WTC11 (cell line): ENCODE measurements at regions not wholly inside any gene's neighbourhood (a gene's known extent, or its start where the extent isn't known, plus 50 kb on each side); places are given as distances from the start of the nearest gene placed in this dataset.

Experiments
- ATAC-seq: fragments of 200-7000 bp; cut with Tn5 transposase; 2 replicates; pipeline ENCODE4 v1.10.0; 2021; ENCODE audit warnings: mild to moderate bottlenecking, moderate library complexity
- CTCF ChIA-PET: fragments of 300-600 bp; sonication (Branson Sonifier 250); formaldehyde crosslinking; loops from one replicate; lab custom pipeline; 2021; ENCODE audit warnings: antibody characterized with exemption; lab: Charles Lee
- POLR2A ChIA-PET: fragments of 350-600 bp; sonication (Branson Sonifier 250); formaldehyde crosslinking; loops from one replicate; lab custom pipeline; 2021; ENCODE audit warnings: antibody characterized with exemption; lab: Charles Lee
- DNase-seq: peaks from one replicate; pipeline ENCODE4 v3.0.0; 2021; ENCODE audit warnings: low spot score
- H3K27ac Mint-ChIP-seq: 2 replicates; pipeline ENCODE4 v1.8.0; 2021; ENCODE audit warnings: mixed read lengths
- H3K27me3 Mint-ChIP-seq: 2 replicates; pipeline ENCODE4 v1.8.0; 2021; ENCODE audit warnings: low read depth, mild to moderate bottlenecking, moderate library complexity, mixed read lengths
- H3K36me3 Mint-ChIP-seq: 2 replicates; pipeline ENCODE4 v1.8.0; 2021; ENCODE audit warnings: mixed read lengths
- H3K4me1 Mint-ChIP-seq: 2 replicates; pipeline ENCODE4 v1.8.0; 2022; ENCODE audit warnings: mixed read lengths
- H3K4me3 Mint-ChIP-seq: 2 replicates; pipeline ENCODE4 v1.8.0; 2021; ENCODE audit warnings: mild to moderate bottlenecking, moderate library complexity, mixed read lengths
- H3K9me3 Mint-ChIP-seq: 2 replicates; pipeline ENCODE4 v1.8.0; 2021; ENCODE audit warnings: mixed read lengths
- ATF2 ChIP-seq: sonication (generic); formaldehyde crosslinking; IDR thresholded peaks from 2 replicates; pipeline ENCODE4 v1.8.1; 2022; ENCODE audit warnings: low read depth, missing genetic modification reagents, borderline replicate concordance
- ERG ChIP-seq: fragments of 250-450 bp; sonication (Bioruptor Pico); IDR thresholded peaks from 2 replicates; pipeline ENCODE4 v1.8.0; 2021; ENCODE audit warnings: mild to moderate bottlenecking
- ETV6 ChIP-seq: sonication (generic); formaldehyde crosslinking; IDR thresholded peaks from 2 replicates; pipeline ENCODE4 v1.8.1; 2022; ENCODE audit warnings: mild to moderate bottlenecking, missing genetic modification reagents
- HMGA2 ChIP-seq: fragments of 250-450 bp; sonication (Bioruptor Pico); IDR thresholded peaks from 2 replicates; pipeline ENCODE4 v1.4.0; 2021; ENCODE audit warnings: mild to moderate bottlenecking, moderate library complexity
- JAZF1 ChIP-seq: fragments of 250-450 bp; sonication (Bioruptor Pico); IDR thresholded peaks from 2 replicates; pipeline ENCODE4 v1.9.0; 2021; ENCODE audit warnings: moderate library complexity, mild to moderate bottlenecking, inconsistent platforms
- JUN ChIP-seq: sonication (generic); formaldehyde crosslinking; IDR thresholded peaks from 2 replicates; pipeline ENCODE4 v1.8.0; 2023; ENCODE audit warnings: mild to moderate bottlenecking, missing genetic modification reagents
- MXD4 ChIP-seq: fragments of 250-450 bp; sonication (Bioruptor Pico); IDR thresholded peaks from 2 replicates; pipeline ENCODE4 v1.8.0; 2021; ENCODE audit warnings: mild to moderate bottlenecking, moderate library complexity, borderline replicate concordance
- NFYB ChIP-seq: sonication (generic); formaldehyde crosslinking; conservative IDR thresholded peaks from 2 replicates; pipeline ENCODE4 v1.8.0; 2022; ENCODE audit warnings: low read depth, missing genetic modification reagents
- NR2C2 ChIP-seq: sonication (generic); formaldehyde crosslinking; IDR thresholded peaks from 2 replicates; pipeline ENCODE4 v1.8.0; 2022; ENCODE audit warnings: mild to moderate bottlenecking, missing genetic modification reagents
- SMAD3 ChIP-seq: sonication (generic); formaldehyde crosslinking; IDR thresholded peaks from 2 replicates; pipeline ENCODE4 v1.8.0; 2022; ENCODE audit warnings: missing genetic modification reagents, mild to moderate bottlenecking, borderline replicate concordance
- SOX15 ChIP-seq: fragments of 250-450 bp; sonication (Bioruptor Pico); IDR thresholded peaks from 2 replicates; pipeline ENCODE4 v1.9.0; 2021; ENCODE audit warnings: mild to moderate bottlenecking
- TCF7 ChIP-seq: sonication (generic); formaldehyde crosslinking; IDR thresholded peaks from 2 replicates; pipeline ENCODE4 v1.8.0; 2022; ENCODE audit warnings: mild to moderate bottlenecking, low read depth, missing genetic modification reagents, moderate library complexity
- TEAD1 ChIP-seq: sonication (generic); formaldehyde crosslinking; IDR thresholded peaks from 2 replicates; pipeline ENCODE4 v1.8.0; 2022; ENCODE audit warnings: mild to moderate bottlenecking, missing genetic modification reagents
- ZBTB21 ChIP-seq: sonication (generic); formaldehyde crosslinking; IDR thresholded peaks from 2 replicates; pipeline ENCODE4 v1.8.1; 2023; ENCODE audit warnings: mild to moderate bottlenecking, missing genetic modification reagents, borderline replicate concordance
- ZNF219 ChIP-seq: sonication (generic); formaldehyde crosslinking; IDR thresholded peaks from 2 replicates; pipeline ENCODE4 v1.8.0; 2023; ENCODE audit warnings: missing genetic modification reagents, mild to moderate bottlenecking, borderline replicate concordance
- ZNF281 ChIP-seq: sonication (generic); formaldehyde crosslinking; IDR thresholded peaks from 2 replicates; pipeline ENCODE4 v1.8.0; 2023; ENCODE audit warnings: mild to moderate bottlenecking, missing genetic modification reagents
- ZNF671 ChIP-seq: fragments of 250-450 bp; sonication (Bioruptor Pico); IDR thresholded peaks from 2 replicates; pipeline ENCODE4 v1.8.0; 2021; ENCODE audit warnings: mild to moderate bottlenecking
- TF ChIP-seq, protein P1 (sequence below): fragments of 250-450 bp; sonication (Bioruptor Pico); IDR thresholded peaks from 2 replicates; pipeline ENCODE4 v2.1.2; 2022; ENCODE audit warnings: mild to moderate bottlenecking, moderate library complexity
- TF ChIP-seq, protein P2 (sequence below): fragments of 200-600 bp; IDR thresholded peaks from 2 replicates; pipeline ENCODE4 v1.8.0; 2022; ENCODE audit warnings: antibody characterized with exemption
- TF ChIP-seq, protein P3 (sequence below): sonication (generic); formaldehyde crosslinking; IDR thresholded peaks from 2 replicates; pipeline ENCODE4 v1.8.0; 2022; ENCODE audit warnings: mild to moderate bottlenecking, missing genetic modification reagents
- TF ChIP-seq, protein P4 (sequence below): sonication (generic); formaldehyde crosslinking; IDR thresholded peaks from 2 replicates; pipeline ENCODE4 v1.8.1; 2023; ENCODE audit warnings: mild to moderate bottlenecking, missing genetic modification reagents

- TF ChIP-seq ZBTB21 (CRISPR knock-in tag) (no peak), ETV6 (CRISPR knock-in tag) (no peak), SMAD3 (CRISPR knock-in tag) (no peak), ZNF671 (no peak), JAZF1 (CRISPR knock-in tag) (no peak), ATF2 (CRISPR knock-in tag) (no peak)
- TF ChIP-seq, protein P1, sequence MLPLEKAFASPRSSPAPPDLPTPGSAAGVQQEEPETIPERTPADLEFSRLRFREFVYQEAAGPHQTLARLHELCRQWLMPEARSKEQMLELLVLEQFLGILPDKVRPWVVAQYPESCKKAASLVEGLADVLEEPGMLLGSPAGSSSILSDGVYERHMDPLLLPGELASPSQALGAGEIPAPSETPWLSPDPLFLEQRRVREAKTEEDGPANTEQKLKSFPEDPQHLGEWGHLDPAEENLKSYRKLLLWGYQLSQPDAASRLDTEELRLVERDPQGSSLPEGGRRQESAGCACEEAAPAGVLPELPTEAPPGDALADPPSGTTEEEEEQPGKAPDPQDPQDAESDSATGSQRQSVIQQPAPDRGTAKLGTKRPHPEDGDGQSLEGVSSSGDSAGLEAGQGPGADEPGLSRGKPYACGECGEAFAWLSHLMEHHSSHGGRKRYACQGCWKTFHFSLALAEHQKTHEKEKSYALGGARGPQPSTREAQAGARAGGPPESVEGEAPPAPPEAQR (CRISPR knock-in tag) = no peak
- Mint-ChIP-seq H3K4me1 (peaks cover 19% of the 10 kb centered on the region), H3K27me3 (no peaks in the 10 kb centered on the region; the same call in 1 of the 2 replicates), H3K36me3 (no peaks in the 10 kb centered on the region), H3K27ac (no peak overlapping the region), H3K9me3 (peaks cover 10% of the 10 kb centered on the region; the same call in 1 of the 2 replicates), H3K4me3 (no peak overlapping the region)
- ChIA-PET CTCF (no interaction called here), POLR2A (no interaction called here)
- no peak for DNase-seq
- no peak for ATAC-seq
These were observed 50.8 kb upstream of the UGP2 start for GRCh38 chr2:63790906-63791305.

- DNase-seq = no peak
- H3K4me3 Mint-ChIP-seq = no peak overlapping the region
- peaks cover 10% of the 10 kb centered on the region; the same call in 1 of the 2 replicates for H3K9me3 Mint-ChIP-seq
- ChIA-PET POLR2A (no interaction called here), CTCF (no interaction called here)
- TF ChIP-seq MXD4 (CRISPR knock-in tag) = no peak
- no peak for TF ChIP-seq ZNF281
- no peak for TF ChIP-seq NR2C2 (CRISPR knock-in tag)
- TF ChIP-seq, protein P2, sequence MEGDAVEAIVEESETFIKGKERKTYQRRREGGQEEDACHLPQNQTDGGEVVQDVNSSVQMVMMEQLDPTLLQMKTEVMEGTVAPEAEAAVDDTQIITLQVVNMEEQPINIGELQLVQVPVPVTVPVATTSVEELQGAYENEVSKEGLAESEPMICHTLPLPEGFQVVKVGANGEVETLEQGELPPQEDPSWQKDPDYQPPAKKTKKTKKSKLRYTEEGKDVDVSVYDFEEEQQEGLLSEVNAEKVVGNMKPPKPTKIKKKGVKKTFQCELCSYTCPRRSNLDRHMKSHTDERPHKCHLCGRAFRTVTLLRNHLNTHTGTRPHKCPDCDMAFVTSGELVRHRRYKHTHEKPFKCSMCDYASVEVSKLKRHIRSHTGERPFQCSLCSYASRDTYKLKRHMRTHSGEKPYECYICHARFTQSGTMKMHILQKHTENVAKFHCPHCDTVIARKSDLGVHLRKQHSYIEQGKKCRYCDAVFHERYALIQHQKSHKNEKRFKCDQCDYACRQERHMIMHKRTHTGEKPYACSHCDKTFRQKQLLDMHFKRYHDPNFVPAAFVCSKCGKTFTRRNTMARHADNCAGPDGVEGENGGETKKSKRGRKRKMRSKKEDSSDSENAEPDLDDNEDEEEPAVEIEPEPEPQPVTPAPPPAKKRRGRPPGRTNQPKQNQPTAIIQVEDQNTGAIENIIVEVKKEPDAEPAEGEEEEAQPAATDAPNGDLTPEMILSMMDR = no peak
- no peak for TF ChIP-seq HMGA2 (CRISPR knock-in tag)
- no peak for TF ChIP-seq ZNF671
- TF ChIP-seq SMAD3 (CRISPR knock-in tag) = no peak
- TF ChIP-seq, protein P3, sequence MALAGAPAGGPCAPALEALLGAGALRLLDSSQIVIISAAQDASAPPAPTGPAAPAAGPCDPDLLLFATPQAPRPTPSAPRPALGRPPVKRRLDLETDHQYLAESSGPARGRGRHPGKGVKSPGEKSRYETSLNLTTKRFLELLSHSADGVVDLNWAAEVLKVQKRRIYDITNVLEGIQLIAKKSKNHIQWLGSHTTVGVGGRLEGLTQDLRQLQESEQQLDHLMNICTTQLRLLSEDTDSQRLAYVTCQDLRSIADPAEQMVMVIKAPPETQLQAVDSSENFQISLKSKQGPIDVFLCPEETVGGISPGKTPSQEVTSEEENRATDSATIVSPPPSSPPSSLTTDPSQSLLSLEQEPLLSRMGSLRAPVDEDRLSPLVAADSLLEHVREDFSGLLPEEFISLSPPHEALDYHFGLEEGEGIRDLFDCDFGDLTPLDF (CRISPR knock-in tag) = no peak
- no peak for TF ChIP-seq SOX15 (CRISPR knock-in tag)
- no peak for TF ChIP-seq ERG
- no peak for TF ChIP-seq TCF7 (CRISPR knock-in tag)
- TF ChIP-seq TEAD1 (CRISPR knock-in tag) = no peak
- no peak for TF ChIP-seq ZNF219 (CRISPR knock-in tag)
- no peak for TF ChIP-seq JUN (CRISPR knock-in tag)
- TF ChIP-seq NFYB (CRISPR knock-in tag) = no peak
- TF ChIP-seq, protein P4, sequence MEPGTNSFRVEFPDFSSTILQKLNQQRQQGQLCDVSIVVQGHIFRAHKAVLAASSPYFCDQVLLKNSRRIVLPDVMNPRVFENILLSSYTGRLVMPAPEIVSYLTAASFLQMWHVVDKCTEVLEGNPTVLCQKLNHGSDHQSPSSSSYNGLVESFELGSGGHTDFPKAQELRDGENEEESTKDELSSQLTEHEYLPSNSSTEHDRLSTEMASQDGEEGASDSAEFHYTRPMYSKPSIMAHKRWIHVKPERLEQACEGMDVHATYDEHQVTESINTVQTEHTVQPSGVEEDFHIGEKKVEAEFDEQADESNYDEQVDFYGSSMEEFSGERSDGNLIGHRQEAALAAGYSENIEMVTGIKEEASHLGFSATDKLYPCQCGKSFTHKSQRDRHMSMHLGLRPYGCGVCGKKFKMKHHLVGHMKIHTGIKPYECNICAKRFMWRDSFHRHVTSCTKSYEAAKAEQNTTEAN = no peak
- no peak overlapping the region for H3K27ac Mint-ChIP-seq
- no peaks in the 10 kb centered on the region for H3K36me3 Mint-ChIP-seq
- no peaks in the 10 kb centered on the region; the same call in 1 of the 2 replicates for H3K27me3 Mint-ChIP-seq
- ATAC-seq = no peak
- peaks cover 22% of the 10 kb centered on the region for H3K4me1 Mint-ChIP-seq
These were observed 50.3 kb upstream of the UGP2 start for GRCh38 chr2:63791387-63791786.
